IPS DF 6.9 (cell line): ENCODE measurements at regions not wholly inside any gene's neighbourhood (a gene's known extent, or its start where the extent isn't known, plus 50 kb on each side); places are given as distances from the start of the nearest gene placed in this dataset.

Experiments used
- DNase-seq: peaks from one replicate; pipeline ENCODE4 v3.0.0-alpha.2; 2013; ENCODE audit warnings: low read depth, low spot score
- H3K27ac ChIP-seq: one replicate; pipeline ENCODE4 v1.5.1; 2013; ENCODE audit warnings: low read length, control low read depth
- H3K27me3 ChIP-seq: 2 replicates; pipeline ENCODE4 v1.6.1; 2013; ENCODE audit warnings: mild to moderate bottlenecking, low read length; ENCODE audit not compliant: control insufficient read depth, insufficient read depth
- H3K36me3 ChIP-seq: 2 replicates; pipeline ENCODE4 v1.6.1; 2013; ENCODE audit warnings: low read length; ENCODE audit not compliant: control insufficient read depth, insufficient read depth
- H3K4me1 ChIP-seq: 2 replicates; pipeline ENCODE4 v1.6.1; 2013; ENCODE audit warnings: low read length; ENCODE audit not compliant: control insufficient read depth, insufficient read depth
- H3K4me3 ChIP-seq: 2 replicates; pipeline ENCODE4 v1.5.1; 2013; ENCODE audit warnings: mild to moderate bottlenecking, low read length
- H3K9me3 ChIP-seq: 2 replicates; pipeline ENCODE4 v1.6.1; 2013; ENCODE audit warnings: low read length, inconsistent platforms; ENCODE audit not compliant: control insufficient read depth, insufficient read depth
- WGBS: extraction: QIAGEN DNeasy Blood & Tissue Kit; methylation state at CpG from one replicate; pipeline ENCODE4 v1.1.7; 2013; ENCODE audit warnings: mixed read lengths, missing lambda C conversion rate; ENCODE audit not compliant: insufficient read length, insufficient coverage; 5-methylcytosine and 5-hydroxymethylcytosine counted together

DNA sequence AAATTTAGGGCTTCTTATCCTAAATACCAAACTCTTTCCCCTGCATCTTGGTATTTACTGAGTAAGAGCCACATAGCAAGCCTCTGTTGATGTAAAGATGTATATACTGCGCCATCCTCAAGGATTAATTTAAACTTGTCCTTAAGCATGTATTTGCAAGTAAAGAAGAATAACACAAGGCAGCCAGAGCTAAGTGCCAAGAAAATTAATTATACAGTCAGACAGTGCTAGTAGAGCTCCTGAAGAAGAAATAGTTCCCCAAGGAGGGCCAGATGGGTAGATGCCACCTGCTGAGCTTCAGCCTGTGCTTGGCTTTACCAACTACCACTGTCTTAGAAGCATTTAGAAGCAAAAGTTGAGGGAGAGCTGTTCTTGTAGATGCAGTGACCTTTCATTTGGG, 470.0 kb downstream of the BUD13 start:
- H3K9me3 ChIP-seq = no peaks in the 10 kb centered on the region; the same call in 1 of the 2 replicates
- H3K36me3 ChIP-seq = no peaks in the 10 kb centered on the region; the same call in 1 of the 2 replicates
- no peaks in the 10 kb centered on the region for H3K4me1 ChIP-seq
- H3K27ac ChIP-seq = no peak overlapping the region
- no peaks in the 10 kb centered on the region for H3K27me3 ChIP-seq
- no peak for DNase-seq
- no CpG with 5 or more reads among the region's 1 CpG for whole genome bisulfite sequencing
- no peak overlapping the region for H3K4me3 ChIP-seq

DNA sequence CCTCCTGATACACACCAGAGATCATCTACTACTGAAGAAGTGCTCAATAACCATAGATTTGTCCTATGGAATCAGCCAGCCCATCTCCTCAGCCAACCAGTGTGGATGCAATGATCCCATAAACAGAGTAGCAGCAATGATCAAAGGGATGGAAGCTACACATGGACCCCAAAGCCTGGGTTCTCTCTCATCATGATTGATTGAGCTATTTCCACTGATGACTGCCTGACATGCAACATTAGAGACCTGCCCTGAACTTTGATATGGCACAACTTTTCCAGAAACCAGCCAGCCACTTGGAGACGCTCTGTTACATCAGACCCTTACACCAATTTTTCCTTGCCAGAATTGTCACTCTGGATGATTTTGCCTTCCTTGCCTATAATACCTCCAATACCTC, 471.6 kb downstream of the BUD13 start:
- H3K4me3 ChIP-seq = no peak overlapping the region
- H3K9me3 ChIP-seq = no peaks in the 10 kb centered on the region; the same call in 1 of the 2 replicates
- WGBS = no CpG with 5 or more reads among the region's 1 CpG
- no peaks in the 10 kb centered on the region for H3K4me1 ChIP-seq
- H3K36me3 ChIP-seq = no peaks in the 10 kb centered on the region; the same call in 1 of the 2 replicates
- no peak for DNase-seq
- H3K27me3 ChIP-seq = no peaks in the 10 kb centered on the region
- H3K27ac ChIP-seq = no peak overlapping the region

GRCh38 chr11:116300232-116300631, 472.6 kb downstream of the BUD13 start:
- no peak for DNase-seq
- no peaks in the 10 kb centered on the region for H3K36me3 ChIP-seq
- no peaks in the 10 kb centered on the region for H3K9me3 ChIP-seq
- H3K4me1 ChIP-seq = no peaks in the 10 kb centered on the region
- H3K4me3 ChIP-seq = no peak overlapping the region
- no peaks in the 10 kb centered on the region for H3K27me3 ChIP-seq
- WGBS = no CpG with 5 or more reads among the region's 1 CpG
- no peak overlapping the region for H3K27ac ChIP-seq

GRCh38 chr11:116294630-116295029, 478.2 kb downstream of the BUD13 start:
- Histone ChIP-seq H3K36me3 (no peaks in the 10 kb centered on the region), H3K4me3 (no peak overlapping the region), H3K27me3 (no peaks in the 10 kb centered on the region), H3K4me1 (no peaks in the 10 kb centered on the region), H3K9me3 (no peaks in the 10 kb centered on the region), H3K27ac (no peak overlapping the region)
- DNase-seq = no peak
- no CpG with 5 or more reads among the region's 1 CpG for WGBS

GRCh38 chr11:116287866-116288265, 484.9 kb downstream of the BUD13 start:
- DNase-seq = no peak
- no peaks in the 10 kb centered on the region for H3K36me3 ChIP-seq
- H3K4me1 ChIP-seq = no peaks in the 10 kb centered on the region
- H3K9me3 ChIP-seq = no peaks in the 10 kb centered on the region
- H3K27me3 ChIP-seq = no peaks in the 10 kb centered on the region
- WGBS = no CpG with 5 or more reads among the region's 1 CpG
- no peak overlapping the region for H3K4me3 ChIP-seq
- H3K27ac ChIP-seq = no peak overlapping the region

GRCh38 chr11:116285026-116285425, 487.8 kb downstream of the BUD13 start:
- H3K4me1 ChIP-seq = no peaks in the 10 kb centered on the region
- H3K4me3 ChIP-seq = no peak overlapping the region
- no CpG with 5 or more reads among the region's 3 CpGs for WGBS
- H3K27ac ChIP-seq = no peak overlapping the region
- no peak for DNase-seq
- H3K27me3 ChIP-seq = no peaks in the 10 kb centered on the region
- H3K9me3 ChIP-seq = no peaks in the 10 kb centered on the region
- H3K36me3 ChIP-seq = no peaks in the 10 kb centered on the region

DNA sequence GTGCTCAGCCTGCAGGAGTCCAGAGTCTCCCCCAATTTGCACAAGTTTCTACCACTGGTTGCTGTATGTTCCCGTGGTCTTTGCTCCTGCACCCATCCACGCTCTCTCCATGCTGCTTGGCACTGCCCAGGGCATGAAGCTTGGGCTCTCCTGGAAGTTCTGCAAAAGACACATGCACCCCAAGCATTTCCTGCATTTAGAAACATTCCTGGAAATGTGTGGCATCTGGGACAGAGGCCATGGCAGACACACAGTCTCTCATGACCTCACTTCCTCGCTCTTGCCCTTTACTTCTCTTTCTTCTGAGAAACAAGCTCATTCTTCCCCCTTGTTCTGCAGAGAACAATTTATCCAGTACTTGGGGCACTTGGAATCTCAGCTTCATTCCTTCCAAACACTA, 489.5 kb downstream of the BUD13 start:
- H3K4me1 ChIP-seq = no peaks in the 10 kb centered on the region
- no peak overlapping the region for H3K27ac ChIP-seq
- no CpG with 5 or more reads among the region's 3 CpGs for WGBS
- no peaks in the 10 kb centered on the region for H3K27me3 ChIP-seq
- H3K4me3 ChIP-seq = no peak overlapping the region
- H3K9me3 ChIP-seq = no peaks in the 10 kb centered on the region
- DNase-seq = no peak
- H3K36me3 ChIP-seq = no peaks in the 10 kb centered on the region

DNA sequence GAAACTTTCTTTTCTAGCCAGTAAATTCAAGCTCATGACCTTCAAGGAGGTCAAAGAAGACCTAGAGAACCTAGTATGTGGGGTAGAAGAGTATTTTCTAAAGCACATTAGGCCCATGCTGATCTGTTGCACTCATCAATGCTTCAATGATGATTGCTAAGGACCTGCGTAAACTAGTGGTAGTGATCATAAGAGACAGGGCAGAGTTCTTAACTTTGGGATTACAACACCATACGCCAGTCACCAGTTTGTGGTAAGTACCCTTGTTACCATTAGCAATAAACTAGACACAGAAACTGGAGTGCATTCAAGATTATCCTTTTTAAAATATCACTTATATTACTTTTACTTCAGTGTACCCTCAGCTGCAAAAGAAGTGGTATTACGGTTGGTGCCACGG, 490.3 kb downstream of the BUD13 start:
- no peaks in the 10 kb centered on the region for H3K36me3 ChIP-seq
- H3K4me1 ChIP-seq = no peaks in the 10 kb centered on the region
- DNase-seq = no peak
- H3K27me3 ChIP-seq = no peaks in the 10 kb centered on the region
- no peak overlapping the region for H3K27ac ChIP-seq
- H3K4me3 ChIP-seq = no peak overlapping the region
- H3K9me3 ChIP-seq = no peaks in the 10 kb centered on the region
- no CpG with 5 or more reads among the region's 4 CpGs for WGBS

DNA sequence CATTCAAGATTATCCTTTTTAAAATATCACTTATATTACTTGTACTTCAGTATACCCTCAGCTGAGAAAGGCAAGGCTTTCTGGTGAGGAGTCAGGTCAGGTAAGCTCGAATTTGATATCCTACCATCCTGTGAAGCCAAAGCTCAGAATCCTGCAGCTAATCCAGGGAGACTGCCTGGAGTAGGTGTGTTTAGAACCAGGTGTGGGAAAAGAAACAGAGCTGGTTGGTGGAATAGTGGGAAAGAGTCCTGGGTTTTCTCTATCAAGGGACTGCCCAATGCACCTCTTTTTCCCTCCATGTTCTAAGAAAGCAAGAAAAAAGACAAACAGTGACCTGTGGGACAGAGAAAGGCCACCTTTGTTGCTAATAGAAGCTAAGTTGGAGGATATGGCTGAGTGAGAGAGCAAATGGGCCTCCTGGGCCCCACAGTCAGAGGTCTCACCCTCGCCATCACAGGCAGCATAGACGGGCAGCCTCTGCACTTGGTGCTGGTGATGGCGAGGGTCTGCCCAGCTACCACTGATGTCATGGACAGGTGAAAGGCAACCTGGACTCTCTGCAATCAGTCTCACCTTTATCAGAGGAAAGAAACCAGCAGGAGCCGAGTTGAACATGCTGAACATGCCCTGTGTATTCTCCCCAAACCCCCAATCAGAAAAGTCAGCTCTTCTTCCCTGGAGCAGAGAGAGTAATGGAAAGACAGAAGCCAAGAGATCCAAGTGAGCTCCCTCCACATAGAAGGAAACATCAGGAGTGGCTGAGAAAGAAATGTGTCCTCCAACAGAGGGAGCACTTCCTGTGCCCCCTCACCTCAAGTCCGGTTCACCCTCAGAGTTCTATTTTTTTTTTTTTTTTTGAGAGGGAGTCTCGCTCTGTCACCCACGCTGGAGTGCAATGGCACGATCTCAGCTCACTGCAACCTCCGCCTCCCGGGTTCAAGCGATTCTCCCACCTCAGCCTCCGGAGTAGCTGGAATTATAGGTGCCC, 491.3 kb downstream of the BUD13 start:
- Histone ChIP-seq H3K27me3 (no peaks in the 10 kb centered on the region), H3K9me3 (no peaks in the 10 kb centered on the region), H3K4me1 (no peaks in the 10 kb centered on the region), H3K4me3 (no peak overlapping the region), H3K27ac (no peak overlapping the region), H3K36me3 (no peaks in the 10 kb centered on the region)
- WGBS = no CpG with 5 or more reads among the region's 13 CpGs
- DNase-seq = no peak

DNA sequence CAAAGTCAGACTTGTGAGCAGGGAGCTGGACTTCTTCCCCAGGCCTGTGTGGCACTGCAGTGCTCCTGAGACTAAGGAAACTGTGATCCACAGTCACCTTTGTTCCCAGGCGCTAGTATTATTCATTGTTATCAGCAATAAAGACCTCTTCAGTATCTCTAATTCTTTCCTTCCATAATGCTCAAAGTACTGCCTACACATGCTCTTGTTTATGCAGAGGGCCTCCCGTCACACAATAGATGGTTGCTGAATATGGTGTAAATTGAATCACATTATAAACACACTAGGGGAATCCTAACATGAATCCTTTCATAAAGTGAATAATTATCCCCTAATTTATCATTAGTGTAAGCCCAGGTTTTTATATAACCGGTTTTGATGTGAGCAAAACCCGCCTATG, 493.3 kb downstream of the BUD13 start:
- Histone ChIP-seq H3K9me3 (no peaks in the 10 kb centered on the region), H3K36me3 (no peaks in the 10 kb centered on the region), H3K4me3 (no peak overlapping the region), H3K27ac (no peak overlapping the region), H3K4me1 (peaks cover 1% of the 10 kb centered on the region; the same call in 1 of the 2 replicates), H3K27me3 (no peaks in the 10 kb centered on the region)
- no CpG with 5 or more reads among the region's 4 CpGs for WGBS
- no peak for DNase-seq

GRCh38 chr11:116278076-116278475, 494.7 kb downstream of the BUD13 start:
- Histone ChIP-seq H3K4me3 (no peak overlapping the region), H3K27me3 (no peaks in the 10 kb centered on the region), H3K36me3 (no peaks in the 10 kb centered on the region), H3K27ac (no peak overlapping the region), H3K4me1 (peaks cover 1% of the 10 kb centered on the region; the same call in 1 of the 2 replicates), H3K9me3 (no peaks in the 10 kb centered on the region)
- DNase-seq = no peak
- no CpG with 5 or more reads among the region's 4 CpGs for WGBS
